ENCODE measurements at regions not wholly inside any gene's neighbourhood (a gene's known extent, or its start where the extent isn't known, plus 50 kb on each side); places are given as distances from the start of the nearest gene placed in this dataset.

GRCh38 chrX:145178268-145178667, 69.0 kb upstream of the SPANXN1 start:
- peaks cover 14% of the 10 kb centered on the region for H3K9me3 Mint-ChIP-seq

GRCh38 chrX:145190801-145191389, 56.4 kb upstream of the SPANXN1 start:
- no peak for DNase-seq (ENCODE audit: low read depth, low spot score)
- Mint-ChIP-seq H3K4me1 (no peaks in the 10 kb centered on the region), H3K4me3 (no peak overlapping the region), H3K27ac (ENCODE audit: unreplicated experiment) (no peak overlapping the region), H3K36me3 (ENCODE audit: low read depth) (no peaks in the 10 kb centered on the region), H3K27me3 (ENCODE audit: low read depth) (no peaks in the 10 kb centered on the region), H3K9me3 (peaks cover 3% of the 10 kb centered on the region)
- TF ChIP-seq CTCF (conservative IDR thresholded peaks at IDR 0.05), result peak; percentile 65

More at GRCh38 chrX:145178268-145178667, 69.0 kb upstream of the SPANXN1 start:
- H3K36me3 Mint-ChIP-seq (ENCODE audit: low read depth), result no peaks in the 10 kb centered on the region
- no peak overlapping the region for H3K4me3 Mint-ChIP-seq
- no peak overlapping the region for H3K27ac Mint-ChIP-seq (ENCODE audit: unreplicated experiment)
- H3K27me3 Mint-ChIP-seq (ENCODE audit: low read depth), result no peaks in the 10 kb centered on the region
- TF ChIP-seq CTCF (conservative IDR thresholded peaks at IDR 0.05), result peak; percentile 55
- no peak for DNase-seq (ENCODE audit: low read depth, low spot score)
- no peaks in the 10 kb centered on the region for H3K4me1 Mint-ChIP-seq

Data from neural crest cell (in vitro differentiated cells).